Left ventricle myocardium superior (tissue), 1 donor: ENCODE measurements at regions not wholly inside any gene's neighbourhood (a gene's known extent, or its start where the extent isn't known, plus 50 kb on each side); places are given as distances from the start of the nearest gene placed in this dataset.
"Not testable (repeated sequence)": the region's sequence is repeated elsewhere in the genome, so short reads cannot be mapped to it uniquely, and the experiment has no call there.

Experiments
- ATAC-seq: fragments of 200-7000 bp; cut with Tn5 transposase; one replicate; pipeline ENCODE4 v1.9.1; 2020; ENCODE audit warnings: mild to moderate bottlenecking, moderate library complexity
- DNase-seq: peaks from one replicate; pipeline ENCODE4 v3.0.0-alpha.2; 2020
- intact Hi-C: fragments of 100-400 bp; cut with micrococcal nuclease; formaldehyde crosslinking; loops from one replicate; pipeline ENCODE4 v1.11.0; 2022
- donor health status: DM: no; HTN: yes; CAD: no; lungs with severe emphysema.

GRCh38 chrX:63581906-63582305 lies 203.1 kb downstream of the ARHGEF9 start:
- intact Hi-C loops, result no loop called here
- ATAC-seq (no peak), DNase-seq (no peak)

GRCh38 chrX:63581398-63581797 lies 203.6 kb downstream of the ARHGEF9 start:
- DNase-seq, result no peak
- no peak for ATAC-seq
- intact Hi-C loops, result no loop called here

- DNase-seq, result no peak
- no peak for ATAC-seq
- intact Hi-C loops, result no loop called here
Observed at GRCh38 chrX:63576533-63576932, 208.5 kb downstream of the ARHGEF9 start.

GRCh38 chrX:63575700-63576099 lies 209.3 kb downstream of the ARHGEF9 start:
- ATAC-seq, intact Hi-C loops: not testable (repeated sequence)

GRCh38 chrX:63566856-63567255 lies 215.7 kb upstream of the SPIN4 start:
- ATAC-seq (no peak), DNase-seq (no peak)
- intact Hi-C loops, result no loop called here

More at GRCh38 chrX:63575700-63576099, 209.3 kb downstream of the ARHGEF9 start:
- not testable (repeated sequence) for DNase-seq

- no peak for DNase-seq
- intact Hi-C loops, result no loop called here
- peak; percentile 57 for ATAC-seq
Observed at GRCh38 chrX:63561425-63561824, 210.3 kb upstream of the SPIN4 start.

- intact Hi-C loops, result no loop called here
- ATAC-seq (peak; percentile 99), DNase-seq (peak; percentile 51)
Observed at GRCh38 chrX:63560601-63561218, 209.6 kb upstream of the SPIN4 start.

GRCh38 chrX:63551856-63552255 lies 200.7 kb upstream of the SPIN4 start:
- intact Hi-C loops, result no loop called here
- no peak for ATAC-seq

GRCh38 chrX:63530654-63531053 lies 179.5 kb upstream of the SPIN4 start:
- no peak for DNase-seq
- ATAC-seq, result no peak
- intact Hi-C loops, result no loop called here

More at GRCh38 chrX:63551856-63552255, 200.7 kb upstream of the SPIN4 start:
- DNase-seq, result no peak

GRCh38 chrX:63529961-63530360 lies 178.8 kb upstream of the SPIN4 start:
- intact Hi-C loops, result no loop called here
- DNase-seq (no peak), ATAC-seq (no peak)

- no peak for DNase-seq
- no peak for ATAC-seq
- intact Hi-C loops, result no loop called here
Observed at GRCh38 chrX:63526863-63527262, 175.7 kb upstream of the SPIN4 start.

GRCh38 chrX:63525491-63525890 lies 174.4 kb upstream of the SPIN4 start:
- DNase-seq, result no peak
- ATAC-seq, result no peak
- intact Hi-C loops, result no loop called here

GRCh38 chrX:63519368-63519767 lies 168.2 kb upstream of the SPIN4 start:
- DNase-seq, intact Hi-C loops, ATAC-seq: not testable (repeated sequence)

- peak; percentile 22 for ATAC-seq
- DNase-seq, result no peak
- intact Hi-C loops, result no loop called here
Observed at GRCh38 chrX:63514569-63515080, 163.5 kb upstream of the SPIN4 start.

- ATAC-seq (peak; percentile 86), DNase-seq (no peak)
- intact Hi-C loops, result no loop called here
Observed at GRCh38 chrX:63513825-63514568, 162.9 kb upstream of the SPIN4 start.

- DNase-seq (no peak), ATAC-seq (no peak)
- intact Hi-C loops, result no loop called here
Observed at GRCh38 chrX:63511361-63511760, 160.2 kb upstream of the SPIN4 start.

- DNase-seq (no peak), ATAC-seq (no peak)
- intact Hi-C loops, result no loop called here
Observed at GRCh38 chrX:63508668-63509067, 157.5 kb upstream of the SPIN4 start.

- intact Hi-C loops, result no loop called here
- no peak for DNase-seq
- ATAC-seq, result peak; percentile 47
Observed at GRCh38 chrX:63506320-63506719, 155.2 kb upstream of the SPIN4 start.

GRCh38 chrX:63503541-63503940 lies 152.4 kb upstream of the SPIN4 start:
- intact Hi-C loops, result no loop called here
- DNase-seq (no peak), ATAC-seq (no peak)

GRCh38 chrX:63488546-63489373 lies 137.6 kb upstream of the SPIN4 start:
- no peak for ATAC-seq

More at GRCh38 chrX:63488546-63489373, 137.6 kb upstream of the SPIN4 start:
- DNase-seq, result no peak
- intact Hi-C loops, result no loop called here
